ENCODE measurements at regions not wholly inside any gene's neighbourhood (a gene's known extent, or its start where the extent isn't known, plus 50 kb on each side); places are given as distances from the start of the nearest gene placed in this dataset.

- TF ChIP-seq CTCF (IDR thresholded peaks at IDR 0.05) (no peak), POLR2AphosphoS5 (IDR thresholded peaks at IDR 0.05) (no peak), POLR2A (IDR thresholded peaks at IDR 0.05) (no peak), EP300 (IDR thresholded peaks at IDR 0.05) (no peak)
These were observed 114.9 kb downstream of the RRAGC start for GRCh38 chr1:38744452-38745350.
